GM13977 (cell line): ENCODE measurements at regions not wholly inside any gene's neighbourhood (a gene's known extent, or its start where the extent isn't known, plus 50 kb on each side); places are given as distances from the start of the nearest gene placed in this dataset.

Experiments used
- DNase-seq: peaks from one replicate; pipeline ENCODE4 v3.0.0; 2012; ENCODE audit warnings: low spot score
- in situ Hi-C: fragments of 300-500 bp; cut with MboI; formaldehyde crosslinking; loops from one replicate; pipeline ENCODE4 v1.12.0; 2022; ENCODE audit warnings: low sequenced_read_pairs, low pct_unique_long_range_greater_than_20kb, mixed read lengths, inconsistent platforms; ENCODE audit not compliant: unreplicated experiment
- TF ChIP-seq, protein P1 (sequence below): IDR thresholded peaks from 2 replicates; pipeline ENCODE4 v1.5.1; 2012; ENCODE audit warnings: mild to moderate bottlenecking, control low read depth; ENCODE audit not compliant: insufficient read depth; ENCODE audit errors: extremely low read depth, missing control alignments

DNA sequence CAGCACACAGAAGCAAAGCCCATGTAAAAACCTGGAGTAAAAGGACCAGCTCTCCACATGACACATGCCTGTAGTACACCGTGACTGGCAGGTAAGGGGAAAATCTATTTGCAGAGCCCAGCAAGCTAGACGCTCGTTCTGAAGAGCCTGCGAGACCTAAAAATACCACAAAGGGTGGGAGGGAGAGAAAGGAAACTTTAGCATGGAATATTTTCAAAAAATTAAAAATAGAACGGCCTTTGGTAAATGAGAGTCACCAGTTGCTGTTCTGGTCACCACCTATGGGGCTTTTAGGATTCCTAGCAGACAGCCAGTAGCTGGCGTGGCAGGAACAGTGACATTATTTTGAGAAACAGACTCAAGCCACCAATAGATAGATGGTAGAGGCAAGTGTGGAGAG lies 115.5 kb downstream of the MID1IP1 start:
- no peak for DNase-seq
- TF ChIP-seq, protein P1, sequence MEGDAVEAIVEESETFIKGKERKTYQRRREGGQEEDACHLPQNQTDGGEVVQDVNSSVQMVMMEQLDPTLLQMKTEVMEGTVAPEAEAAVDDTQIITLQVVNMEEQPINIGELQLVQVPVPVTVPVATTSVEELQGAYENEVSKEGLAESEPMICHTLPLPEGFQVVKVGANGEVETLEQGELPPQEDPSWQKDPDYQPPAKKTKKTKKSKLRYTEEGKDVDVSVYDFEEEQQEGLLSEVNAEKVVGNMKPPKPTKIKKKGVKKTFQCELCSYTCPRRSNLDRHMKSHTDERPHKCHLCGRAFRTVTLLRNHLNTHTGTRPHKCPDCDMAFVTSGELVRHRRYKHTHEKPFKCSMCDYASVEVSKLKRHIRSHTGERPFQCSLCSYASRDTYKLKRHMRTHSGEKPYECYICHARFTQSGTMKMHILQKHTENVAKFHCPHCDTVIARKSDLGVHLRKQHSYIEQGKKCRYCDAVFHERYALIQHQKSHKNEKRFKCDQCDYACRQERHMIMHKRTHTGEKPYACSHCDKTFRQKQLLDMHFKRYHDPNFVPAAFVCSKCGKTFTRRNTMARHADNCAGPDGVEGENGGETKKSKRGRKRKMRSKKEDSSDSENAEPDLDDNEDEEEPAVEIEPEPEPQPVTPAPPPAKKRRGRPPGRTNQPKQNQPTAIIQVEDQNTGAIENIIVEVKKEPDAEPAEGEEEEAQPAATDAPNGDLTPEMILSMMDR: no peak
- in situ Hi-C loops: no loop called here

DNA sequence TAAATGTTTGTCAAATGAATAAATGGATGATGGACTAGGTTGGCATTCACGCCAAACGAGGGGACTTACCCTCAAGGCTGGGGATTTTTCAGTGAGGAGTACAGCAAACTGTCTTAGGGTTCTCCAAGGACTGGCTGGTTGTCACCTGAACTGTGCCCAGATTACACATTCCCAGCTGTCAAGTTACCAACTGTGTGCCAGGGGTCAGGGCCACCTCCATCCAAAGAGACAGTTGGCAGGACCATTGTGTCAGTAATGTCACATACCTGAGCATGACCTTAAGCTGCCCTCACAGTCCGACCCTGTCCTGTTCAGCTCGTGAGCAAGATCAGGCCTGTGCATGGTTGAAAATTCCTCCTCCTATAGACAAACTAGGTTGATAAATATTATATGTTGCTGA lies 116.7 kb downstream of the MID1IP1 start:
- TF ChIP-seq, protein P1: no peak
- in situ Hi-C loops: no loop called here
- no peak for DNase-seq

DNA sequence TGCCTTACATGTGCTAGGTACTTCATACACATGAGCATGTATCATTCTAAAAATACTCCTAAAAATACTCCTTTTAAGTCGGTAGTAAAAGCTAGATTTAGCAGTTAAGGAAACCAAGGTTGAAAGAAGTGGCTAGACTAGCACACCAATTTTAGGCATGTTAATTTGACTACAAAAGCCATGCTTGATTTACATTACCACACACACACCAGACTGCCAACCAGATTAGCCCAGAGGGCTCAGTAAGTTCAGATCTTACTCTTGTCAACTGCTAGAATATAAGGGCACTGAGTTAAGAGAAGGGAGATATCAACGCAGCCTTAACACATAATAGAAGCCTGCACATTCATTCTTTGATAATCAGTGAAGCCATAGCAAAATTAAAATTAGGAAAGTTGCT lies 117.9 kb downstream of the MID1IP1 start:
- TF ChIP-seq, protein P1: no peak
- DNase-seq: no peak
- in situ Hi-C loops: no loop called here

DNA sequence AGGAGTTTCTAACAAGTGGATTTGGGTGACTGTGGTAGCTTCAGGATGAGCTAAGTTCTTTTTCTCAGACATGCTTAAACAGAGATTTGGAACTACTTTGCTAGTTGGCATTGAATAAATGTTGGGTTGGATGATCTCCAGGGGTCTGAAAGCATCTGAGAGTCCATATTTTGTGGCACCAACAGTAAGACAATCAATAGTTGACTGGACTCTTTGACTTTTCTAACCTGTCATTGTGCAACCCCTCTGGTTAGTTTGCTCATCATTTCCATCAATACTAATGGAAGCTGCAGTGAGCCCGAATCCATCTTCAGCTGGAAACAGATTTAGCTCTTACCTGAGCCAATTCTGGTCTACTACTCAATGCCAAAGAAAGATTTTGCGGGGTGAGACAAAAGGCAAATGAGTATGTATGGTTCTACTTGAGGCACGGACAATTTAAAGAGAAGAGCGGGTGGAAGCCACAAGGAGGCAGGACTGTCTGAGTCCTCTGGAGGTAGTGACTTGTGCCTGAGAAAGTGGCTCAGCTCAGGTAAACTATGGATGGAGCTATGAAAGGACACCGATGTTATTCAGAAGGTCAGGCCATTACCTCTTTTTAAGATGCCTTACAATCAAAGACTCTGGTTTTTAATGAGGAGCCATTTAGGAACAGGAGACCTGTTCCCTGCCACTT lies 118.7 kb downstream of the MID1IP1 start:
- TF ChIP-seq, protein P1: no peak
- no peak for DNase-seq
- in situ Hi-C loops: no loop called here

DNA sequence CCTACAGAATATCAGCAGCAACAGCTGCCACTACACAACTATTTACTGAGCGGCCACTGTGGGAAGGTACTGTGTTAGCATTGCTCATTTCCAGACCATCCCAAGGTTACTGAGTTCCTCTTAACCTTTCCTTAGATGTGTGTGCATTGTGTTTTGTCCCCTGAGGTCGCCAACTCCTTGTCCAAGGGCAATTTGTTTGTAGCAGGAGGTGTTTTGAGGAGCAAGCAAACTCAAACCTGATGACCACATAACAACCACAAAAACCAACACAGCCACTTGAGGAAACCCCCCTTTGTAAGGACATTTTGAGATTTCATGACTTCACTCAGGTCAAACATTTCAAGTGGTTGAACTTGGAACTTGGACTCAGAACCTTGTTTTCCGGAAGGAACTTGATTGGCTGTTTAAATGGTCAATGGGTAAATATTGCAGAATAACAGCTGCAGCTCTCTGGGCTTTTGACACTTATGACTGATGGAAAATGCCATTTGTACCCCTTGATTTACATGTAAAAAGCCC lies 122.3 kb downstream of the MID1IP1 start:
- TF ChIP-seq, protein P1: no peak
- in situ Hi-C loops: no loop called here
- DNase-seq: peak; percentile 20

DNA sequence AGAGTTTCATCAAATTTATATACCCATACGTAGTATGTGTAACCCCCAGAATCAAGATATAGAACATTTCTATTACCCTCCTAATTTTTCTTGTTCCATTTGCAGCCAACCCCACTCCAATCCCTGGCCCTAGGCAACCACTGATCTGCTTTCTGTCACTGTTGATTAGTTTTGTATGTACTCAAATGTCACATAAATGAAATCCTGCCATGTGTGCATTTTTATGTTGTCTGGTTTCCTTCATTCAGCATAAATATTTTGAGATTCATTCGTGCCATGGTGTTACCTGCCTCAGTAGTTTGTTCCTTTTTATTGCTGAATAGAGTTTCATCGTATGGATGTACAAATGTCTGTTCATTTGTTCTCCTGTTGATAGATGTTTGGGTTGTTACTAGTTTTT lies 126.3 kb downstream of the MID1IP1 start:
- TF ChIP-seq, protein P1: no peak
- no peak for DNase-seq
- in situ Hi-C loops: no loop called here
